HG02642 (cell line): ENCODE measurements at regions not wholly inside any gene's neighbourhood (a gene's known extent, or its start where the extent isn't known, plus 50 kb on each side); places are given as distances from the start of the nearest gene placed in this dataset.

Source experiments
- ATAC-seq: cut with Tn5 transposase; IDR thresholded peaks from one replicate; pipeline ENCODE4 v1.9.1; 2021; ENCODE audit warnings: mild to moderate bottlenecking; ENCODE audit not compliant: unreplicated experiment, poor library complexity

GRCh38 chr4:163846008-163846407, 351.5 kb downstream of the TMA16 start:
- ATAC-seq, result no peak

- no peak for ATAC-seq
These were observed 357.8 kb downstream of the TMA16 start for GRCh38 chr4:163852246-163852645.

- ATAC-seq, result no peak
These were observed 363.4 kb downstream of the TMA16 start for GRCh38 chr4:163857903-163858302.

- peak; percentile 48 for ATAC-seq
These were observed 364.0 kb downstream of the TMA16 start for GRCh38 chr4:163858515-163858914.

- ATAC-seq, result no peak
These were observed 368.6 kb downstream of the TMA16 start for GRCh38 chr4:163863082-163863481.

- ATAC-seq, result no peak
These were observed 370.5 kb downstream of the TMA16 start for GRCh38 chr4:163865010-163865409.

GRCh38 chr4:163866728-163867315, 372.3 kb downstream of the TMA16 start:
- ATAC-seq, result no peak

GRCh38 chr4:163868445-163868844, 374.0 kb downstream of the TMA16 start:
- no peak for ATAC-seq

- ATAC-seq, result no peak
These were observed 376.6 kb downstream of the TMA16 start for GRCh38 chr4:163871078-163871477.

GRCh38 chr4:163875327-163875726, 380.8 kb downstream of the TMA16 start:
- no peak for ATAC-seq

GRCh38 chr4:163878336-163879121, 384.0 kb downstream of the TMA16 start:
- peak; percentile 60 for ATAC-seq

- ATAC-seq, result no peak
These were observed 397.9 kb downstream of the TMA16 start for GRCh38 chr4:163892417-163892816.

- no peak for ATAC-seq
These were observed 401.0 kb downstream of the TMA16 start for GRCh38 chr4:163895378-163896005.

- ATAC-seq, result no peak
These were observed 406.8 kb downstream of the TMA16 start for GRCh38 chr4:163901319-163901718.

GRCh38 chr4:163902417-163902816, 407.9 kb downstream of the TMA16 start:
- no peak for ATAC-seq

- ATAC-seq, result no peak
These were observed 417.4 kb downstream of the TMA16 start for GRCh38 chr4:163911891-163912290.

GRCh38 chr4:163913571-163913970, 419.1 kb downstream of the TMA16 start:
- ATAC-seq, result no peak

- ATAC-seq, result no peak
These were observed 421.4 kb downstream of the TMA16 start for GRCh38 chr4:163915896-163916295.

GRCh38 chr4:163920426-163920825, 425.9 kb downstream of the TMA16 start:
- ATAC-seq, result no peak

- ATAC-seq, result no peak
These were observed 427.8 kb downstream of the TMA16 start for GRCh38 chr4:163922302-163922701.

GRCh38 chr4:163923092-163923491, 428.6 kb downstream of the TMA16 start:
- no peak for ATAC-seq

GRCh38 chr4:163930086-163930485, 435.6 kb downstream of the TMA16 start:
- ATAC-seq, result no peak
